Activated naive CD4-positive, alpha-beta T cell treated with anti-CD3 and anti-CD28 coated beads for 36 hours (primary cell): ENCODE measurements at regions not wholly inside any gene's neighbourhood (a gene's known extent, or its start where the extent isn't known, plus 50 kb on each side); places are given as distances from the start of the nearest gene placed in this dataset.

Experiments used
- CTCF ChIA-PET: fragments of 350-600 bp; sonication (Branson Sonifier 250); formaldehyde crosslinking; loops from one replicate; lab custom pipeline; 2021; ENCODE audit warnings: antibody characterized with exemption; lab: Charles Lee
- DNase-seq: peaks from one replicate; pipeline ENCODE4 v3.0.0-alpha.2; 2020
- H3K27ac Mint-ChIP-seq: one replicate; pipeline ENCODE4 v1.8.0; 2021; ENCODE audit warnings: mild to moderate bottlenecking, mixed read lengths
- H3K27me3 Mint-ChIP-seq: one replicate; pipeline ENCODE4 v1.8.0; 2021; ENCODE audit warnings: low read depth, mixed read lengths
- H3K36me3 Mint-ChIP-seq: one replicate; pipeline ENCODE4 v1.8.0; 2021; ENCODE audit warnings: low read depth, mixed read lengths
- H3K4me1 Mint-ChIP-seq: one replicate; pipeline ENCODE4 v1.8.0; 2021; ENCODE audit warnings: low read depth, mixed read lengths
- H3K4me3 Mint-ChIP-seq: one replicate; pipeline ENCODE4 v1.8.0; 2021; ENCODE audit warnings: mild to moderate bottlenecking, moderate library complexity, mixed read lengths
- H3K9me3 Mint-ChIP-seq: one replicate; pipeline ENCODE4 v1.8.0; 2021; ENCODE audit warnings: mixed read lengths
- intact Hi-C: fragments of 100-400 bp; cut with micrococcal nuclease; formaldehyde crosslinking; loops from one replicate; pipeline ENCODE4 v1.15.1; 2023

- Mint-ChIP-seq H3K27me3 (peaks cover 4% of the 10 kb centered on the region), H3K9me3 (no peaks in the 10 kb centered on the region), H3K27ac (no peak overlapping the region), H3K4me3 (no peak overlapping the region), H3K4me1 (no peaks in the 10 kb centered on the region), H3K36me3 (no peaks in the 10 kb centered on the region)
- intact Hi-C loops = no loop called here
- DNase-seq = no peak
- CTCF ChIA-PET = no interaction called here
Observed at GRCh38 chr10:90350122-90350521, 507.7 kb downstream of the HTR7 start.

- intact Hi-C loops = no loop called here
- H3K4me1 Mint-ChIP-seq = no peaks in the 10 kb centered on the region
- H3K4me3 Mint-ChIP-seq = no peak overlapping the region
- H3K27ac Mint-ChIP-seq = no peak overlapping the region
- CTCF ChIA-PET = no interaction called here
- H3K9me3 Mint-ChIP-seq = no peaks in the 10 kb centered on the region
- no peaks in the 10 kb centered on the region for H3K36me3 Mint-ChIP-seq
- peaks cover 4% of the 10 kb centered on the region for H3K27me3 Mint-ChIP-seq
- no peak for DNase-seq
Observed at GRCh38 chr10:90352288-90352687, 505.6 kb downstream of the HTR7 start.

GRCh38 chr10:90354914-90355313 is 502.9 kb downstream of the HTR7 start:
- CTCF ChIA-PET = no interaction called here
- no peak for DNase-seq
- H3K4me1 Mint-ChIP-seq = no peaks in the 10 kb centered on the region
- no peak overlapping the region for H3K4me3 Mint-ChIP-seq
- peaks cover 2% of the 10 kb centered on the region for H3K27me3 Mint-ChIP-seq
- H3K27ac Mint-ChIP-seq = no peak overlapping the region
- no peaks in the 10 kb centered on the region for H3K36me3 Mint-ChIP-seq
- peaks cover under 1% of the 10 kb centered on the region for H3K9me3 Mint-ChIP-seq
- intact Hi-C loops = no loop called here

DNA sequence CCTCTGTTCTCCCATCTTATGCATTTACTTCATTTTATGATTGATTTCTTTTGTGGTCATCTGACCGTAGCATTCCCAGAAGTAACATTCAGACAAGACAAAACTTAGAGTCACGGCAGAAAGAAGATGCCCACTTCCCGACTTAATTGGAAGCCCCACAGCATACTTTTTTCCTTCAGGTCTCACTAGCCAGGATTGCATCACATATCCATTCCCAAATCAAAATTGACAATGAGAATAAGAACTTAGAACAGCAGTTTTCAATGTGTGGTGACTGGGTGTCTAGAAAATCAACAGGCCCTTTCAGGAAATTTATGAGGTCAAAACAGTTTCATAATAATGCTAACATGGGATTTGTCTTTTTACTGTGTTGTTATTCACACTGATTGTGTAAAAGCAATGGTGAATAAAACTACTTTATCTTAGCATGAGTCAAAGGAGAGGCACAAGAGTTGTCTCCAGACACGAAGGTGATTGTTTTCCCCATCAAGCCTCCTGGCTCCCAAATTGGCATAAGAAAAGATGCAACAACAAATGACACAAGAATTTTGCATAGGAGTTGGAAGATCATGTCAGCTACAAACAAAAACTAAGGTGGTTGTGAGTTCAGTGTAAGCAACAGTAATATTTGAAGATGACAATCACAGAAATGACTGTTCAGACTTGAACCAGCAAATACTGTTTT is 493.9 kb downstream of the HTR7 start:
- DNase-seq = no peak
- intact Hi-C loops = no loop called here
- H3K27ac Mint-ChIP-seq = no peak overlapping the region

DNA sequence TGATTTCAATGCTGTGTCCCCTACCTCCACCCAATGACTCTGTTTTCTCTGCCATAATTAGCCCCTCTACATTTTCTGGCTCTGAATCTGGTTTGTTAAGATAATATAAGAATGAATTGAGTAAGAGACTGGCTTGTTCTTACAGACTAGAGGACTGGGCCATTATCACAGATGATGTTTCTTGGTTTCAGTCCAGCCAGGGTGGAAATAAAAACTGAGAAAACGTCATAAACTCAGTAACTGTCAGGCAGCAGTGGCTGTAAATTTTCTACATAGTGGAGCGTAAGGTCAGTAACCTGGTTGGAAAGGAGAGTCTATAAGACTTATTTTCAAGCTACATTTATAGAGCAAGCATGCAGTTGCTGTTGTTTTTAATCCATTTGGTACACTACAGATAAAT is 485.4 kb downstream of the HTR7 start:
- no peak for DNase-seq
- intact Hi-C loops = no loop called here
- Mint-ChIP-seq H3K4me1 (no peaks in the 10 kb centered on the region), H3K27me3 (no peaks in the 10 kb centered on the region), H3K4me3 (no peak overlapping the region), H3K9me3 (peaks cover 2% of the 10 kb centered on the region), H3K36me3 (no peaks in the 10 kb centered on the region), H3K27ac (no peak overlapping the region)
- CTCF ChIA-PET = no interaction called here

More for the DNA sequence above, 493.9 kb downstream of the HTR7 start:
- H3K4me1 Mint-ChIP-seq = no peaks in the 10 kb centered on the region
- CTCF ChIA-PET = no interaction called here
- H3K9me3 Mint-ChIP-seq = peaks cover 1% of the 10 kb centered on the region
- no peak overlapping the region for H3K4me3 Mint-ChIP-seq
- H3K27me3 Mint-ChIP-seq = no peaks in the 10 kb centered on the region
- H3K36me3 Mint-ChIP-seq = no peaks in the 10 kb centered on the region

DNA sequence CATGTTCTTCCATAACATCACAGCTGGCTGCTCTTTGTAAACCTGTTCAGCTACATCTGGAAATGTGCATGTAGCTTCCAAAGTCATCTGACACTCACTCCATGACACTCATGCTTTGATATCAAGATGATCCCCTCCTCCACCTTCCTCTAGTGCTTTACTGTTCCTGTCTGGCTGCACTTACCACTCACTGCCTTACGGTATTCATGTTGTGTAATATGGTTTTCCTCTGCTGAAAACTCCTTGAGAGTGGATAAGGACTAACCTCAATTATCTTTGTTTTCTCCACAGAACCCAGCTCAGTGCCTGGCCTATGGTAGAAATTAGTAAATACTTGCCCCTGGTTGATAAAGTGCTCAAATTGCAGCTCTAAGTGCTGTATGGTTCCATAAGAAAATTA is 483.9 kb downstream of the HTR7 start:
- no peak overlapping the region for H3K27ac Mint-ChIP-seq
- DNase-seq = no peak
- H3K4me3 Mint-ChIP-seq = no peak overlapping the region
- H3K4me1 Mint-ChIP-seq = no peaks in the 10 kb centered on the region
- intact Hi-C loops = no loop called here
- H3K27me3 Mint-ChIP-seq = no peaks in the 10 kb centered on the region
- no peaks in the 10 kb centered on the region for H3K36me3 Mint-ChIP-seq
- CTCF ChIA-PET = no interaction called here
- H3K9me3 Mint-ChIP-seq = peaks cover 2% of the 10 kb centered on the region

- intact Hi-C loops = no loop called here
- H3K27me3 Mint-ChIP-seq = no peaks in the 10 kb centered on the region
- CTCF ChIA-PET = no interaction called here
- no peak overlapping the region for H3K27ac Mint-ChIP-seq
- DNase-seq = no peak
- no peaks in the 10 kb centered on the region for H3K9me3 Mint-ChIP-seq
- H3K36me3 Mint-ChIP-seq = no peaks in the 10 kb centered on the region
- no peak overlapping the region for H3K4me3 Mint-ChIP-seq
- no peaks in the 10 kb centered on the region for H3K4me1 Mint-ChIP-seq
Observed at GRCh38 chr10:90378524-90379076, 479.2 kb downstream of the HTR7 start.

DNA sequence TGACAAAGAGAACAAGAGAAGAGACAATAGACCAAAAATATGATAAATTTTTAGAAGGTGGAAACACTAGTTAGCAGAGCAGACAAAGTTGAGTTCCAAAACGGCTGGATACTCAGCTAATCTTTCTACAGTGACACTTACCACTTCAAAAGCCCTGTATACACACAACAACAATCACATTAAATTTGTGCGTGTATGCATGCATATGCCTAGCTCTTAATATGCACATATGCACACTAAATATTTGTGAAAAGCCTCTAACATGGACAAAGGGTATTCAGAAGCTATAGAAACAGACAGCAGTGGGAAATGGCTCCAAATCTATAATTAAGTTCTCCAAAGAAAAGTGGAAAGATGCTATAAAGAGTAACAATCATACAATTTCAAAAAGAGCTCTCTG is 476.4 kb downstream of the HTR7 start:
- no peaks in the 10 kb centered on the region for H3K4me1 Mint-ChIP-seq
- no peaks in the 10 kb centered on the region for H3K36me3 Mint-ChIP-seq
- no peak overlapping the region for H3K27ac Mint-ChIP-seq
- intact Hi-C loops = no loop called here
- H3K4me3 Mint-ChIP-seq = no peak overlapping the region
- H3K27me3 Mint-ChIP-seq = no peaks in the 10 kb centered on the region
- no peaks in the 10 kb centered on the region for H3K9me3 Mint-ChIP-seq
- no peak for DNase-seq
- CTCF ChIA-PET = no interaction called here

- DNase-seq = no peak
- Mint-ChIP-seq H3K4me1 (no peaks in the 10 kb centered on the region), H3K27me3 (no peaks in the 10 kb centered on the region), H3K4me3 (no peak overlapping the region), H3K9me3 (no peaks in the 10 kb centered on the region), H3K27ac (no peak overlapping the region), H3K36me3 (no peaks in the 10 kb centered on the region)
- CTCF ChIA-PET = no interaction called here
- intact Hi-C loops = no loop called here
Observed at GRCh38 chr10:90389876-90390275, 468.0 kb downstream of the HTR7 start.

- CTCF ChIA-PET = no interaction called here
- H3K9me3 Mint-ChIP-seq = no peaks in the 10 kb centered on the region
- H3K27ac Mint-ChIP-seq = no peak overlapping the region
- H3K4me3 Mint-ChIP-seq = no peak overlapping the region
- no peak for DNase-seq
- H3K27me3 Mint-ChIP-seq = peaks cover 2% of the 10 kb centered on the region
- intact Hi-C loops = no loop called here
- H3K4me1 Mint-ChIP-seq = no peaks in the 10 kb centered on the region
- H3K36me3 Mint-ChIP-seq = no peaks in the 10 kb centered on the region
Observed at GRCh38 chr10:90394311-90394710, 463.5 kb downstream of the HTR7 start.

DNA sequence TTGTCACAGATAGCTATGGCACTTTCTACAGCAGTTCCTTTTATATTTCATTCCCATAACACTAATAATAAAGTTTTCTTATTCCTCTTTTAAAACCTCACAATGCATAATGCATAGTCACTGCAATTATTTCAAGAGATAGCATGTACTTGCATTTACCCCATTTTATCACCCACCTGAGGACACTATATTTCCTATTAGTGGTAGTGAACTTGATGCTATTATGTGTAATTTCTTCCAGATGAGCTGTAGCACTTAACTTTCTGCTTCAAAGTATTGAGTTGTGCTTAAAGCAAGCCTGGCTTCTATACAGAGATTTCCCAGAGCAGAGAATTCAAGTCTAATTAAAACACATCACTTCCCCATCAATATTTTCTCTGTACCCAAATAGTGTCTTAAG is 461.1 kb downstream of the HTR7 start:
- Mint-ChIP-seq H3K27me3 (peaks cover 2% of the 10 kb centered on the region), H3K4me3 (no peak overlapping the region), H3K27ac (no peak overlapping the region), H3K9me3 (no peaks in the 10 kb centered on the region), H3K4me1 (no peaks in the 10 kb centered on the region), H3K36me3 (no peaks in the 10 kb centered on the region)
- DNase-seq = no peak
- CTCF ChIA-PET = no interaction called here
- intact Hi-C loops = no loop called here

DNA sequence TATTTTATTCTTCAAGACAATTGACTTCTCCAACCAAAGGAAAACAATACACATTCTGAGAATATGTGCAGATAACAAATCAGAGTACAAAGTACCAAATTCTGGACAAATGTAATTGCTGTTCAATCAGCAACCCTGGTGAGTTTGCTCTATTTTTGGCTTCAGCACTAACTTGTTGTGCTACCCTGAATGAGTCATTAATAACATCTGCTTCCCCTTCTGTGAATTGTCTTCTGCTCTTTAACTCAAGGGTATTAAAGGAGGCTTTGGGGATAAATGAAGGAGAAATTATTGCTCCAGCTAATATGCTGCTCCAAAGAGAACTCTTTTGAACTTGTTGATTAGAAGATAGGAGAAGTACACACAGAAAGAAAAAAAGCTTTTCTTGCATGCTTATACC is 459.3 kb downstream of the HTR7 start:
- no peaks in the 10 kb centered on the region for H3K4me1 Mint-ChIP-seq

DNA sequence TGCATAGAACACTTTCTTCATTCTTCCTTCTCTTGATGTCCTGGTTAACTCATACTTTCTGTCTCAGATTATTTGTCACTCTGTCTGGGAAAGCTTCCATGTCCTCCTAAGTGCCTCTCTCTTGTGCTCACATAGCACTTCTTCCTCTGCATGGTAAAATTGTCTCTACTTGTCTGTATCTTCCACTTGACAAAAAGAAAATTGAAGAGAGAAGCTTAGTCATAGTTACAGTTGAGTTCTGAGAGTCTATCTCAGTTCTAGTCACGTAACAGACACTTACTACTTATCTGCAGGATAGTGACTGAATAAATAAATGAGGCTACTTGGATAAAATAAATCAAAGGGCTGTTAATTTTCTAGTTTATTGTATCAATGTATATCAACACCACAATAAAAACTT is 458.1 kb downstream of the HTR7 start:
- CTCF ChIA-PET = no interaction called here
- DNase-seq = no peak
- H3K36me3 Mint-ChIP-seq = no peaks in the 10 kb centered on the region

More for the DNA sequence above, 459.3 kb downstream of the HTR7 start:
- Mint-ChIP-seq H3K36me3 (no peaks in the 10 kb centered on the region), H3K27me3 (peaks cover 2% of the 10 kb centered on the region), H3K27ac (no peak overlapping the region), H3K9me3 (no peaks in the 10 kb centered on the region), H3K4me3 (no peak overlapping the region)
- intact Hi-C loops = no loop called here
- CTCF ChIA-PET = no interaction called here
- no peak for DNase-seq

More for the DNA sequence above, 458.1 kb downstream of the HTR7 start:
- Mint-ChIP-seq H3K4me1 (no peaks in the 10 kb centered on the region), H3K27ac (no peak overlapping the region), H3K27me3 (peaks cover 2% of the 10 kb centered on the region), H3K9me3 (no peaks in the 10 kb centered on the region), H3K4me3 (no peak overlapping the region)
- intact Hi-C loops = no loop called here
